OCI-LY7 (cell line): ENCODE measurements at regions not wholly inside any gene's neighbourhood (a gene's known extent, or its start where the extent isn't known, plus 50 kb on each side); places are given as distances from the start of the nearest gene placed in this dataset.

Source experiments
- CTCF ChIP-seq: fragments of 200-600 bp; sonication (generic); conservative IDR thresholded peaks from 2 replicates; pipeline ENCODE4 v1.5.1; 2014; ENCODE audit warnings: mild to moderate bottlenecking, antibody characterized with exemption, low read length, moderate library complexity, mixed read lengths
- EZH2phosphoT487 ChIP-seq: fragments of 200-600 bp; sonication (generic); IDR thresholded peaks from 2 replicates; pipeline ENCODE4 v1.6.1; 2018; ENCODE audit warnings: low read depth, borderline replicate concordance, mild to moderate bottlenecking, mixed run types, antibody characterized with exemption, low read length, moderate library complexity, mixed read lengths

DNA sequence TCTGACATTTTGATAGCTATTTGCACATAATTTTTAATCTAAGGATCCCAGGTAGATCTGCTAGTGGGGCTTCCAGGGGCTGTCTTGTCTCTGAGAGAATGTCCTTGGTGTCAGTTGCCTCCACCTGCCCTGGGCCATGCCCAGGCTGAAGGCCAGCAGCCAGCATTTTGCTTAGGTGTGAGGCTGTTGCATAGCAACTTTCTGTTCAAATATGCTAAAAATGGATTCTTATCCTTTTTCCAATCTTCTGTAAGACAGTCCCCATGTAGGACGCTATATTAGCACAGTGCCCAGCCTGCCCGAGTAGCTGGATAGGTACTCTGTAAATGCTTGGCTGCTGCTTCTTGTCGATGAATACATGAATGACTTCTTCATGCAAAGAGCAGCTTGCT, 62.5 kb upstream of the CITED2 start:
- TF ChIP-seq CTCF = no peak
- no peak for TF ChIP-seq EZH2phosphoT487
